H9 (cell line): ENCODE measurements at regions not wholly inside any gene's neighbourhood (a gene's known extent, or its start where the extent isn't known, plus 50 kb on each side); places are given as distances from the start of the nearest gene placed in this dataset.

ENCODE experiments used
- DNase-seq: peaks from one replicate; pipeline ENCODE4 v3.0.0-alpha.2; 2017
- H2AFZ ChIP-seq: one replicate; pipeline ENCODE4 v1.6.1; 2013; ENCODE audit warnings: mild to moderate bottlenecking, low read length, control low read depth, moderate library complexity
- H2AK5ac ChIP-seq: 2 replicates; pipeline ENCODE4 v1.6.1; 2013; ENCODE audit warnings: low read length, control low read depth, mixed read lengths; ENCODE audit not compliant: insufficient read length
- H2BK120ac ChIP-seq: one replicate; pipeline ENCODE4 v1.6.1; 2013; ENCODE audit warnings: low read depth, mild to moderate bottlenecking, low read length, control low read depth, inconsistent platforms; ENCODE audit not compliant: poor library complexity, severe bottlenecking
- H2BK12ac ChIP-seq: 2 replicates; pipeline ENCODE4 v1.6.1; 2013; ENCODE audit warnings: low read length, control low read depth, mixed read lengths, low read depth; ENCODE audit not compliant: insufficient read length
- H2BK15ac ChIP-seq: 2 replicates; pipeline ENCODE4 v1.6.1; 2013; ENCODE audit warnings: low read depth, low read length, control low read depth
- H2BK20ac ChIP-seq: one replicate; pipeline ENCODE4 v1.6.1; 2013; ENCODE audit warnings: low read depth, mild to moderate bottlenecking, low read length, control low read depth, inconsistent platforms; ENCODE audit not compliant: poor library complexity, severe bottlenecking
- H2BK5ac ChIP-seq: 2 replicates; pipeline ENCODE4 v1.6.1; 2013; ENCODE audit warnings: low read length, control low read depth, mixed read lengths; ENCODE audit not compliant: insufficient read length
- H3K14ac ChIP-seq: 2 replicates; pipeline ENCODE4 v1.6.1; 2013; ENCODE audit warnings: low read length, control low read depth; ENCODE audit not compliant: insufficient read depth
- H3K18ac ChIP-seq: 2 replicates; pipeline ENCODE4 v1.6.1; 2013; ENCODE audit warnings: low read depth, mild to moderate bottlenecking, mixed read lengths, low read length, control low read depth; ENCODE audit not compliant: insufficient read length
- H3K23ac ChIP-seq: 2 replicates; pipeline ENCODE4 v1.6.1; 2013; ENCODE audit warnings: low read length, control low read depth, mixed read lengths, low read depth; ENCODE audit not compliant: insufficient read length
- H3K23me2 ChIP-seq: 2 replicates; pipeline ENCODE4 v1.6.1; 2013; ENCODE audit warnings: low read depth, mild to moderate bottlenecking, mixed read lengths, low read length, control low read depth; ENCODE audit not compliant: insufficient read length, poor library complexity, severe bottlenecking
- H3K27ac ChIP-seq: 2 replicates; pipeline ENCODE4 v1.5.1; 2013; ENCODE audit warnings: low read length, control low read depth, mixed read lengths, low read depth; ENCODE audit not compliant: insufficient read length
- H3K27me3 ChIP-seq: 2 replicates; pipeline ENCODE4 v1.6.1; 2013; ENCODE audit warnings: low read length, control low read depth, inconsistent platforms; ENCODE audit not compliant: insufficient read depth
- H3K4ac ChIP-seq: 2 replicates; pipeline ENCODE4 v1.6.1; 2013; ENCODE audit warnings: low read depth, mild to moderate bottlenecking, control low read depth, inconsistent platforms, low read length, moderate library complexity
- H3K4me1 ChIP-seq: 2 replicates; pipeline ENCODE4 v1.6.1; 2013; ENCODE audit warnings: low read length, control low read depth, inconsistent platforms; ENCODE audit not compliant: insufficient read depth
- H3K4me2 ChIP-seq: 2 replicates; pipeline ENCODE4 v1.6.1; 2013; ENCODE audit warnings: low read length, control low read depth, mixed read lengths; ENCODE audit not compliant: insufficient read length, insufficient read depth
- H3K56ac ChIP-seq: 2 replicates; pipeline ENCODE4 v1.6.1; 2013; ENCODE audit warnings: low read depth, mild to moderate bottlenecking, mixed read lengths, low read length, control low read depth; ENCODE audit not compliant: insufficient read length
- H3K79me1 ChIP-seq: 2 replicates; pipeline ENCODE4 v1.6.1; 2013; ENCODE audit warnings: low read depth, mild to moderate bottlenecking, moderate library complexity, low read length, control low read depth, inconsistent platforms; ENCODE audit not compliant: insufficient read depth, poor library complexity, severe bottlenecking
- H3K79me2 ChIP-seq: 2 replicates; pipeline ENCODE4 v1.6.1; 2013; ENCODE audit warnings: low read length, control low read depth, inconsistent platforms; ENCODE audit not compliant: insufficient read depth
- H3K9ac ChIP-seq: 2 replicates; pipeline ENCODE4 v1.6.1; 2013; ENCODE audit warnings: low read length, control low read depth, mixed read lengths; ENCODE audit not compliant: insufficient read length; ENCODE audit errors: extremely low read depth
- H3K9me3 ChIP-seq: one replicate; pipeline ENCODE4 v1.6.1; 2013; ENCODE audit warnings: low read depth, low read length, inconsistent platforms; ENCODE audit not compliant: control insufficient read depth
- H3T11ph ChIP-seq: one replicate; pipeline ENCODE4 v1.6.1; 2013; ENCODE audit warnings: mild to moderate bottlenecking, low read length, control low read depth, inconsistent platforms
- H4K20me1 ChIP-seq: one replicate; pipeline ENCODE4 v1.6.1; 2013; ENCODE audit not compliant: control insufficient read depth, insufficient read length, insufficient read depth
- H4K5ac ChIP-seq: 2 replicates; pipeline ENCODE4 v1.6.1; 2013; ENCODE audit warnings: low read depth, mild to moderate bottlenecking, mixed read lengths, low read length, control low read depth; ENCODE audit not compliant: insufficient read length
- H4K8ac ChIP-seq: replicated peaks from 2 replicates; pipeline ENCODE4 v1.6.1; 2013; ENCODE audit warnings: low read length, control low read depth, mixed read lengths, low read depth; ENCODE audit not compliant: insufficient read length
- H4K91ac ChIP-seq: 2 replicates; pipeline ENCODE4 v1.6.1; 2013; ENCODE audit warnings: low read depth, mild to moderate bottlenecking, moderate library complexity, mixed read lengths, low read length, control low read depth; ENCODE audit not compliant: insufficient read length
- H3K27ac Mint-ChIP-seq, 3 experiments: 2 replicates in 2 of 3; 3 replicates in 1 of 3; pipeline ENCODE4 v1.8.0; 2020 to 2021; ENCODE audit warnings: mixed read lengths in 3 of 3, mild to moderate bottlenecking in 1 of 3, moderate library complexity in 1 of 3
- H3K27me3 Mint-ChIP-seq: 2 replicates; pipeline ENCODE4 v1.8.0; 2021; ENCODE audit warnings: low read depth, mild to moderate bottlenecking, moderate library complexity, mixed read lengths
- H3K36me3 Mint-ChIP-seq, 3 experiments: 2 replicates in 2 of 3; 3 replicates in 1 of 3; pipeline ENCODE4 v1.8.0; 2020 to 2021; ENCODE audit warnings: low read depth in 3 of 3, mixed read lengths in 3 of 3; ENCODE audit not compliant: insufficient read depth in 1 of 3
- H3K4me1 Mint-ChIP-seq, 2 experiments: 2 replicates each; pipeline ENCODE4 v1.8.0; 2020; ENCODE audit warnings: mixed read lengths in 2 of 2
- H3K4me3 Mint-ChIP-seq, 2 experiments: 2 replicates in 1 of 2; 3 replicates in 1 of 2; pipeline ENCODE4 v1.8.0; 2020 to 2021; ENCODE audit warnings: mild to moderate bottlenecking in 2 of 2, mixed read lengths in 2 of 2, moderate library complexity in 1 of 2
- H3K9me3 Mint-ChIP-seq, 2 experiments: 2 replicates in 1 of 2; 3 replicates in 1 of 2; pipeline ENCODE4 v1.8.0; 2020; ENCODE audit warnings: mild to moderate bottlenecking in 2 of 2, mixed read lengths in 2 of 2, moderate library complexity in 1 of 2
- WGBS: extraction: QIAGEN DNeasy Blood & Tissue Kit; methylation state at CpG from one replicate; pipeline ENCODE4 v1.1.7; 2013; ENCODE audit warnings: missing lambda C conversion rate, low lambda C conversion rate, mixed read lengths; ENCODE audit not compliant: insufficient read length; ENCODE audit errors: extremely low coverage; 5-methylcytosine and 5-hydroxymethylcytosine counted together
- TF ChIP-seq, protein P1 (sequence below): fragments of 200-600 bp; sonication (generic); conservative IDR thresholded peaks from 3 replicates; pipeline ENCODE4 v1.8.0; 2021; ENCODE audit warnings: antibody characterized with exemption, mild to moderate bottlenecking

DNA sequence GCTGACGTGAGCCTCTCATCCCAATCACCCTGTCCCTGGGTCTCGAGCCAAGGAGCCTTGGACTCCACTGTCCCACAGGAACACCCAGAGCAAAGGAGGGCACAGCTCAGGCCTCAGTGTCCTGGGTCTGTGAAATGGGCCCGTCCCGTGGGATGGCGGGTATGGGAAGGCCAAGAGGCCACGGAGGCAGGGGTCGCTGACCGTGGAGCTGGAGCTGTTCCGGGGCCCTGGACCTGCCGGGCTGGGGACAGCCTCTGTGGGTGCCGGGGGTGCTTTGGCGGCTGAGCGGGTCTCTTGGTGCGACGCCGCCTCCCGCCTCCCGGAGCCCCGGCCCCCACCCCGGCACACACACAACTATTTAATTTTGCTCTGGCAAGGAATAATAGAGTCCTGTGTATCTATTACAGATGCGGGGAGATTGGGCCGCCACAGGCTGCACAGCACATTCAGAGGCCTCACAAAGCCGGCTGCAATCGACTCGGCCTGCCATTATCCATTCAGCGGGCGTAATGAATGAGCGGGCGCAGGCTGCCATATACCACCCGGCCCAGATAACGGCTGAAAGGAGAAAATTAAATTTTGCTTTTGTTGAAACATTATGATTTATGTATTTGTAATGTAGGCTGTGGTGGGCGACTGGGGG lies 83.9 kb upstream of the NKX1-1 start:
- Histone ChIP-seq H3K14ac (peak overlapping the region; percentile 48; the same call in 1 of the 2 replicates), H4K20me1 (no peaks in the 10 kb centered on the region), H2AK5ac (no peak overlapping the region), H3K27ac (no peak overlapping the region), H3K79me1 (no peaks in the 10 kb centered on the region), H3K27me3 (no peaks in the 10 kb centered on the region), H3K56ac (no peak overlapping the region), H3K23me2 (no peaks in the 10 kb centered on the region), H3K23ac (no peak overlapping the region), H3K18ac (no peak overlapping the region), H4K91ac (no peak overlapping the region), H2BK15ac (no peak overlapping the region), H2BK120ac (no peak overlapping the region), H3K79me2 (no peaks in the 10 kb centered on the region), H3K4ac (no peak overlapping the region), H2BK5ac (no peak overlapping the region), H3K4me1 (no peaks in the 10 kb centered on the region), H3K9me3 (no peaks in the 10 kb centered on the region), H2BK12ac (no peak overlapping the region), H3T11ph (no peak overlapping the region), H3K4me2 (no peak overlapping the region), H4K8ac (no peak overlapping the region), H4K5ac (no peak overlapping the region), H3K9ac (no peak overlapping the region), H2AFZ (no peak overlapping the region), H2BK20ac (no peak overlapping the region)
- H3K36me3 Mint-ChIP-seq, result peaks cover 4 to 10% (median 8%) of the 10 kb centered on the region in 3 experiments; a peak in 5 of 7 replicates
- DNase-seq, result no peak
- H3K27ac Mint-ChIP-seq, result no peak overlapping the region; a peak in 1 of 7 replicates
- no peaks in the 10 kb centered on the region for H3K4me1 Mint-ChIP-seq
- no CpG with 5 or more reads among the region's 32 CpGs for WGBS
- TF ChIP-seq, protein P1, sequence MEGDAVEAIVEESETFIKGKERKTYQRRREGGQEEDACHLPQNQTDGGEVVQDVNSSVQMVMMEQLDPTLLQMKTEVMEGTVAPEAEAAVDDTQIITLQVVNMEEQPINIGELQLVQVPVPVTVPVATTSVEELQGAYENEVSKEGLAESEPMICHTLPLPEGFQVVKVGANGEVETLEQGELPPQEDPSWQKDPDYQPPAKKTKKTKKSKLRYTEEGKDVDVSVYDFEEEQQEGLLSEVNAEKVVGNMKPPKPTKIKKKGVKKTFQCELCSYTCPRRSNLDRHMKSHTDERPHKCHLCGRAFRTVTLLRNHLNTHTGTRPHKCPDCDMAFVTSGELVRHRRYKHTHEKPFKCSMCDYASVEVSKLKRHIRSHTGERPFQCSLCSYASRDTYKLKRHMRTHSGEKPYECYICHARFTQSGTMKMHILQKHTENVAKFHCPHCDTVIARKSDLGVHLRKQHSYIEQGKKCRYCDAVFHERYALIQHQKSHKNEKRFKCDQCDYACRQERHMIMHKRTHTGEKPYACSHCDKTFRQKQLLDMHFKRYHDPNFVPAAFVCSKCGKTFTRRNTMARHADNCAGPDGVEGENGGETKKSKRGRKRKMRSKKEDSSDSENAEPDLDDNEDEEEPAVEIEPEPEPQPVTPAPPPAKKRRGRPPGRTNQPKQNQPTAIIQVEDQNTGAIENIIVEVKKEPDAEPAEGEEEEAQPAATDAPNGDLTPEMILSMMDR, result no peak
- H3K4me3 Mint-ChIP-seq, result no peak overlapping the region
- peaks cover 21 to 24% of the 10 kb centered on the region in 2 experiments for H3K9me3 Mint-ChIP-seq
- H3K27me3 Mint-ChIP-seq, result peaks cover 25% of the 10 kb centered on the region
